ENCODE measurements at regions not wholly inside any gene's neighbourhood (a gene's known extent, or its start where the extent isn't known, plus 50 kb on each side); places are given as distances from the start of the nearest gene placed in this dataset.

- Histone ChIP-seq H3K4me1 (ENCODE audit: control insufficient read depth, extremely low read depth, insufficient read depth, low read length) (no peaks in the 10 kb centered on the region), H3K9me3 (ENCODE audit: control insufficient read depth, insufficient read depth, low read depth, low read length) (no peaks in the 10 kb centered on the region), H3K79me2 (ENCODE audit: control insufficient read depth, insufficient read depth, low read length) (no peaks in the 10 kb centered on the region), H2AFZ (ENCODE audit: low read length) (no peak overlapping the region), H3K36me3 (ENCODE audit: control insufficient read depth, insufficient read depth, low read length) (no peaks in the 10 kb centered on the region), H3K27me3 (ENCODE audit: control insufficient read depth, insufficient read depth, low read length) (no peaks in the 10 kb centered on the region), H3K4me2 (ENCODE audit: extremely low read depth, insufficient read depth, low read length) (no peak overlapping the region), H4K20me1 (ENCODE audit: control insufficient read depth, extremely low read depth, insufficient read depth, low read length) (no peaks in the 10 kb centered on the region), H3K27ac (ENCODE audit: insufficient read depth, low read length) (no peak overlapping the region), H3K9ac (ENCODE audit: insufficient read depth, low read length) (no peak overlapping the region), H3K4me3 (replicated peaks in 1 of 4; ENCODE audit: control extremely low read depth in 1 of 4, insufficient read depth in 1 of 4, low read depth in 3 of 4, low read length in 4 of 4) (no peak overlapping the region)
- TF ChIP-seq, protein P1, sequence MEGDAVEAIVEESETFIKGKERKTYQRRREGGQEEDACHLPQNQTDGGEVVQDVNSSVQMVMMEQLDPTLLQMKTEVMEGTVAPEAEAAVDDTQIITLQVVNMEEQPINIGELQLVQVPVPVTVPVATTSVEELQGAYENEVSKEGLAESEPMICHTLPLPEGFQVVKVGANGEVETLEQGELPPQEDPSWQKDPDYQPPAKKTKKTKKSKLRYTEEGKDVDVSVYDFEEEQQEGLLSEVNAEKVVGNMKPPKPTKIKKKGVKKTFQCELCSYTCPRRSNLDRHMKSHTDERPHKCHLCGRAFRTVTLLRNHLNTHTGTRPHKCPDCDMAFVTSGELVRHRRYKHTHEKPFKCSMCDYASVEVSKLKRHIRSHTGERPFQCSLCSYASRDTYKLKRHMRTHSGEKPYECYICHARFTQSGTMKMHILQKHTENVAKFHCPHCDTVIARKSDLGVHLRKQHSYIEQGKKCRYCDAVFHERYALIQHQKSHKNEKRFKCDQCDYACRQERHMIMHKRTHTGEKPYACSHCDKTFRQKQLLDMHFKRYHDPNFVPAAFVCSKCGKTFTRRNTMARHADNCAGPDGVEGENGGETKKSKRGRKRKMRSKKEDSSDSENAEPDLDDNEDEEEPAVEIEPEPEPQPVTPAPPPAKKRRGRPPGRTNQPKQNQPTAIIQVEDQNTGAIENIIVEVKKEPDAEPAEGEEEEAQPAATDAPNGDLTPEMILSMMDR (conservative IDR thresholded peaks at IDR 0.05 in 1 of 2, IDR thresholded peaks at IDR 0.05 in 1 of 2; ENCODE audit: low read depth in 1 of 2, low read length in 2 of 2): no peak
- no peak for TF ChIP-seq EZH2 (IDR thresholded peaks at IDR 0.05; ENCODE audit: low read length, missing control alignments)
- no peak for DNase-seq (ENCODE audit: low read depth in 2 of 2)
Observed at GRCh38 chr18:11517704-11518103, 91.7 kb upstream of the SLC35G4 start.

- H3K27ac ChIP-seq (ENCODE audit: insufficient read depth, low read length): no peak overlapping the region
- no peaks in the 10 kb centered on the region for H3K9me3 ChIP-seq (ENCODE audit: control insufficient read depth, insufficient read depth, low read depth, low read length)
- no peaks in the 10 kb centered on the region for H3K27me3 ChIP-seq (ENCODE audit: control insufficient read depth, insufficient read depth, low read length)
- H3K36me3 ChIP-seq (ENCODE audit: control insufficient read depth, insufficient read depth, low read length): no peaks in the 10 kb centered on the region
- no peak overlapping the region for H3K4me2 ChIP-seq (ENCODE audit: extremely low read depth, insufficient read depth, low read length)
- H2AFZ ChIP-seq (ENCODE audit: low read length): no peak overlapping the region
- H4K20me1 ChIP-seq (ENCODE audit: control insufficient read depth, extremely low read depth, insufficient read depth, low read length): no peaks in the 10 kb centered on the region
- no peaks in the 10 kb centered on the region for H3K79me2 ChIP-seq (ENCODE audit: control insufficient read depth, insufficient read depth, low read length)
- H3K9ac ChIP-seq (ENCODE audit: insufficient read depth, low read length): no peak overlapping the region
- no peak for TF ChIP-seq EZH2 (IDR thresholded peaks at IDR 0.05; ENCODE audit: low read length, missing control alignments)
- TF ChIP-seq, protein P1 (conservative IDR thresholded peaks at IDR 0.05 in 1 of 2, IDR thresholded peaks at IDR 0.05 in 1 of 2; ENCODE audit: low read depth in 1 of 2, low read length in 2 of 2): no peak
- H3K4me3 ChIP-seq (replicated peaks in 1 of 4; ENCODE audit: control extremely low read depth in 1 of 4, insufficient read depth in 1 of 4, low read depth in 3 of 4, low read length in 4 of 4): no peak overlapping the region
- H3K4me1 ChIP-seq (ENCODE audit: control insufficient read depth, extremely low read depth, insufficient read depth, low read length): no peaks in the 10 kb centered on the region
- peak in 1 of 2 donors; percentile 32 for DNase-seq (ENCODE audit: low read depth in 2 of 2)
Observed at GRCh38 chr18:11516751-11517503, 92.5 kb upstream of the SLC35G4 start.

- Histone ChIP-seq H3K36me3 (ENCODE audit: control insufficient read depth, insufficient read depth, low read length) (no peaks in the 10 kb centered on the region), H3K4me2 (ENCODE audit: extremely low read depth, insufficient read depth, low read length) (no peak overlapping the region), H3K9ac (ENCODE audit: insufficient read depth, low read length) (no peak overlapping the region), H3K27me3 (ENCODE audit: control insufficient read depth, insufficient read depth, low read length) (no peaks in the 10 kb centered on the region), H3K27ac (ENCODE audit: insufficient read depth, low read length) (no peak overlapping the region), H3K9me3 (ENCODE audit: control insufficient read depth, insufficient read depth, low read depth, low read length) (no peaks in the 10 kb centered on the region), H3K4me1 (ENCODE audit: control insufficient read depth, extremely low read depth, insufficient read depth, low read length) (no peaks in the 10 kb centered on the region), H4K20me1 (ENCODE audit: control insufficient read depth, extremely low read depth, insufficient read depth, low read length) (no peaks in the 10 kb centered on the region), H3K79me2 (ENCODE audit: control insufficient read depth, insufficient read depth, low read length) (no peaks in the 10 kb centered on the region), H2AFZ (ENCODE audit: low read length) (no peak overlapping the region), H3K4me3 (replicated peaks in 1 of 4; ENCODE audit: control extremely low read depth in 1 of 4, insufficient read depth in 1 of 4, low read depth in 3 of 4, low read length in 4 of 4) (no peak overlapping the region)
- no peak for TF ChIP-seq EZH2 (IDR thresholded peaks at IDR 0.05; ENCODE audit: low read length, missing control alignments)
- TF ChIP-seq, protein P1 (conservative IDR thresholded peaks at IDR 0.05 in 1 of 2, IDR thresholded peaks at IDR 0.05 in 1 of 2; ENCODE audit: low read depth in 1 of 2, low read length in 2 of 2): no peak
- peak in 1 of 2 donors; percentile 44 for DNase-seq (ENCODE audit: low read depth in 2 of 2)
Observed at GRCh38 chr18:11514267-11514666, 95.1 kb upstream of the SLC35G4 start.
